Loucy (cell line): ENCODE measurements at regions not wholly inside any gene's neighbourhood (a gene's known extent, or its start where the extent isn't known, plus 50 kb on each side); places are given as distances from the start of the nearest gene placed in this dataset.

Source experiments
- H2AFZ ChIP-seq: fragments of 200-600 bp; sonication (generic); 2 replicates; pipeline ENCODE4 v1.6.0; 2016; ENCODE audit warnings: antibody characterized with exemption, mild to moderate bottlenecking, low read length, moderate library complexity
- H3F3A ChIP-seq: fragments of 200-600 bp; 2 replicates; pipeline ENCODE4 v1.6.0; 2016; ENCODE audit warnings: antibody characterized with exemption, low read depth, mild to moderate bottlenecking
- H3K27me3 ChIP-seq: fragments of 200-600 bp; sonication (generic); 2 replicates; pipeline ENCODE4 v1.6.1; 2014; ENCODE audit warnings: low read length, mild to moderate bottlenecking; ENCODE audit not compliant: insufficient read depth, poor library complexity, severe bottlenecking
- H3K36me3 ChIP-seq: fragments of 200-600 bp; sonication (generic); 2 replicates; pipeline ENCODE4 v1.6.1; 2016; ENCODE audit warnings: low read length; ENCODE audit not compliant: insufficient read depth
- H3K4me1 ChIP-seq: fragments of 200-600 bp; sonication (generic); 2 replicates; pipeline ENCODE4 v1.5.1; 2014; ENCODE audit warnings: low read length, mild to moderate bottlenecking; ENCODE audit not compliant: insufficient read depth, poor library complexity, severe bottlenecking
- H3K4me2 ChIP-seq: fragments of 200-600 bp; sonication (generic); 2 replicates; pipeline ENCODE4 v1.6.0; 2014; ENCODE audit warnings: antibody characterized with exemption, low read length, low read depth, mild to moderate bottlenecking; ENCODE audit not compliant: poor library complexity, severe bottlenecking
- H3K4me3 ChIP-seq: fragments of 200-600 bp; sonication (generic); 2 replicates; pipeline ENCODE4 v1.5.1; 2014; ENCODE audit warnings: low read length, mild to moderate bottlenecking, mixed read lengths; ENCODE audit not compliant: poor library complexity, severe bottlenecking
- H3K79me2 ChIP-seq: fragments of 200-600 bp; sonication (generic); 2 replicates; pipeline ENCODE4 v1.6.1; 2014; ENCODE audit warnings: low read length; ENCODE audit not compliant: insufficient read depth
- H3K9ac ChIP-seq: fragments of 200-600 bp; sonication (generic); 2 replicates; pipeline ENCODE4 v1.6.0; 2014; ENCODE audit warnings: mild to moderate bottlenecking, low read depth, low read length, moderate library complexity; ENCODE audit not compliant: poor library complexity, severe bottlenecking
- H3K9me2 ChIP-seq: fragments of 200-600 bp; sonication (generic); replicated peaks from 2 replicates; pipeline ENCODE4 v1.6.1; 2016; ENCODE audit warnings: low read depth, low read length, mixed read lengths
- H3K9me3 ChIP-seq: fragments of 200-600 bp; sonication (generic); 2 replicates; pipeline ENCODE4 v1.6.1; 2014; ENCODE audit warnings: mild to moderate bottlenecking, antibody characterized with exemption, low read length, low read depth; ENCODE audit not compliant: insufficient read depth
- H4K20me1 ChIP-seq: fragments of 200-600 bp; sonication (generic); 2 replicates; pipeline ENCODE4 v1.6.0; 2014; ENCODE audit warnings: antibody characterized with exemption, low read length, mild to moderate bottlenecking; ENCODE audit not compliant: insufficient read depth, poor library complexity, severe bottlenecking
- EZH2phosphoT487 ChIP-seq: fragments of 200-600 bp; IDR thresholded peaks from 2 replicates; pipeline ENCODE4 v1.6.1; 2018; ENCODE audit warnings: antibody characterized with exemption, mild to moderate bottlenecking, moderate library complexity, borderline replicate concordance
- TF ChIP-seq, protein P1 (sequence below): fragments of 200-600 bp; sonication (generic); conservative IDR thresholded peaks from 2 replicates; pipeline ENCODE4 v1.5.1; 2014; ENCODE audit warnings: mild to moderate bottlenecking, antibody characterized with exemption, low read length

DNA sequence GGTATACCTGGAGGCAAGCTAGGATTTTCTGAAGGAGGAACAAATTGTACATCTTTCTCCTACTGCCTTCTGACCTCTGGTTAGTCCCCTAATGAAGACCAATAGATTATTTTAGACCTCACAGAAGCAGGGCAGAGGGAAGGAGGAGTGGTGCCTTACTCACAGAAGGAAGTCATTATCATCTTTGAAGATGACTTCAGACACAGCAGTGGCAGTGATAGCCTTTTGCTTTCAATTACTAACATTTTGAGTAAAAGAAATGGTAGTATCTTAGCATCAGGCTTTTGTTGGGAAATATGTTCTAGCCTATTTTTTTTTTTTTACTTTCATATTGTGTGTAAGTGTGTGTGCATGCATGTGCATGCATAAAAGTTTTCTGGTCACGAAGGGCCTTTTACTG lies 164.2 kb upstream of the PLN start:
- no peaks in the 10 kb centered on the region for H3F3A ChIP-seq
- no peaks in the 10 kb centered on the region for H4K20me1 ChIP-seq
- H2AFZ ChIP-seq: no peak overlapping the region
- no peaks in the 10 kb centered on the region for H3K79me2 ChIP-seq
- H3K4me2 ChIP-seq: no peak overlapping the region
- no peak overlapping the region for H3K9ac ChIP-seq
- H3K4me1 ChIP-seq: peaks cover 14% of the 10 kb centered on the region
- TF ChIP-seq, protein P1, sequence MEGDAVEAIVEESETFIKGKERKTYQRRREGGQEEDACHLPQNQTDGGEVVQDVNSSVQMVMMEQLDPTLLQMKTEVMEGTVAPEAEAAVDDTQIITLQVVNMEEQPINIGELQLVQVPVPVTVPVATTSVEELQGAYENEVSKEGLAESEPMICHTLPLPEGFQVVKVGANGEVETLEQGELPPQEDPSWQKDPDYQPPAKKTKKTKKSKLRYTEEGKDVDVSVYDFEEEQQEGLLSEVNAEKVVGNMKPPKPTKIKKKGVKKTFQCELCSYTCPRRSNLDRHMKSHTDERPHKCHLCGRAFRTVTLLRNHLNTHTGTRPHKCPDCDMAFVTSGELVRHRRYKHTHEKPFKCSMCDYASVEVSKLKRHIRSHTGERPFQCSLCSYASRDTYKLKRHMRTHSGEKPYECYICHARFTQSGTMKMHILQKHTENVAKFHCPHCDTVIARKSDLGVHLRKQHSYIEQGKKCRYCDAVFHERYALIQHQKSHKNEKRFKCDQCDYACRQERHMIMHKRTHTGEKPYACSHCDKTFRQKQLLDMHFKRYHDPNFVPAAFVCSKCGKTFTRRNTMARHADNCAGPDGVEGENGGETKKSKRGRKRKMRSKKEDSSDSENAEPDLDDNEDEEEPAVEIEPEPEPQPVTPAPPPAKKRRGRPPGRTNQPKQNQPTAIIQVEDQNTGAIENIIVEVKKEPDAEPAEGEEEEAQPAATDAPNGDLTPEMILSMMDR: no peak
- TF ChIP-seq EZH2phosphoT487: no peak
- no peaks in the 10 kb centered on the region for H3K9me3 ChIP-seq
- H3K4me3 ChIP-seq: no peak overlapping the region
- no peaks in the 10 kb centered on the region for H3K9me2 ChIP-seq
- H3K27me3 ChIP-seq: no peaks in the 10 kb centered on the region
- H3K36me3 ChIP-seq: no peaks in the 10 kb centered on the region

DNA sequence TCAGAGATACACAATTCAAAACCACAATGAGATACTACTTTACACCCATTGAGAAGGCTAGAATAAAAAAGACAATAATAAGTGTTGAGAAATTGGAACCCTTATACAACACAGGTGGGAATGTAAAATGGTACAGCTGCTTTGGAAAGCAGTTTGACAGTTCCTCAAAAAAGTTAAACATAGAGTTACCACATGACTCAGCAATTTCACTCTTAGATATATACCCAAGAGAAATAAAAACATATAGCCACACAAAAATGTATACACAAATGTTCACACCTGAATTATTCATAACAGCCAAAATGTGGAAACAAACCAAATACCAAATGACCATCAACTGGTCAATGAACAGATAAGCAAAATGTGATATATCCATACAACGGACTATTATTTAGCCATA lies 161.1 kb upstream of the PLN start:
- Histone ChIP-seq H3K79me2 (no peaks in the 10 kb centered on the region), H3K4me1 (peaks cover 23% of the 10 kb centered on the region), H3K36me3 (no peaks in the 10 kb centered on the region), H3K4me2 (no peak overlapping the region), H3K9me3 (no peaks in the 10 kb centered on the region), H2AFZ (no peak overlapping the region), H3K9me2 (no peaks in the 10 kb centered on the region), H3F3A (no peaks in the 10 kb centered on the region), H3K4me3 (no peak overlapping the region), H4K20me1 (no peaks in the 10 kb centered on the region), H3K9ac (no peak overlapping the region), H3K27me3 (no peaks in the 10 kb centered on the region)
- TF ChIP-seq, protein P1: no peak
- no peak for TF ChIP-seq EZH2phosphoT487

DNA sequence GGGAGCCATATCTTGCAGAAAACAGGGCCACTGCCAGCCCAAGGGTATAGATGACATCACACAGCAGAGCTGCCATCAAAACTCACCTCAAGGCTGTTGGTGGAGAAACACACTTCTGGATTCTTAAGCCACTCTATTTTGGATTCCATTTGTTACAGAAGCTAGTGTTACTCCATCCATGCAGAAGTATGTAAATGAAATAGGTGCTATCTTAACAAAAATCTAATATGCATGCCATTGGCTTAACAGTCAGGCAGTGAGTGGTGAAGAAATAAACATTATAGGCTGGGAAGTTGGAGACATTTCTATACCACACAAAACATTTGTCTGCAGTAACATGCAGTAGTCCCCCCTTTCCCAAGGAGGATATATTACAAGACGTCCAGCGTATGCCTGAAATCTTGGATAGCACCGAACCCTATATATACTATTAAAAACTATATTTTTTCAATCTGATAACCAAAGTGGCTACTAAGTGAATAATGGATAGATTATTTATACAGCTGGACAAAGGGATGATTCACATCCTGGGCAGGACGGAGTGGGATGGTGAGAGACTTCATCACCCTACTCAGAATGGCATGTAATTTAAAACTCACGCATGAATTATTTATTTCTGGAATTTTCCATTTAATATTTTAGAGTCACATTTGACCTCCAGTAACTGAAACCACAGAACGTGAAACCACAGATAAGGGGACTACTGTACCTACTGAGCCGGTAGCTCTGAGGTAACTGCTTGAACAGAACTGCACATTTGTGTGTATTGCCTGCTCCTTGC lies 160.0 kb upstream of the PLN start:
- TF ChIP-seq, protein P1: no peak
- TF ChIP-seq EZH2phosphoT487: no peak
- H3K4me3 ChIP-seq: no peak overlapping the region
- H2AFZ ChIP-seq: 0 out of 2 replicates have a peak overlapping the region, but pooled peaks have one; percentile 25
- H3K9ac ChIP-seq: no peak overlapping the region
- peaks cover 23% of the 10 kb centered on the region for H3K4me1 ChIP-seq
- no peaks in the 10 kb centered on the region for H3F3A ChIP-seq
- no peaks in the 10 kb centered on the region for H3K36me3 ChIP-seq
- no peaks in the 10 kb centered on the region for H3K27me3 ChIP-seq
- no peaks in the 10 kb centered on the region for H3K9me3 ChIP-seq
- H4K20me1 ChIP-seq: no peaks in the 10 kb centered on the region
- H3K9me2 ChIP-seq: no peaks in the 10 kb centered on the region
- H3K79me2 ChIP-seq: no peaks in the 10 kb centered on the region
- peak overlapping the region; percentile 17 for H3K4me2 ChIP-seq
